HCT116 (cell line): ENCODE measurements at regions not wholly inside any gene's neighbourhood (a gene's known extent, or its start where the extent isn't known, plus 50 kb on each side); places are given as distances from the start of the nearest gene placed in this dataset.

Experiments
- ATAC-seq: fragments of 200-7000 bp; cut with Tn5 transposase; 2 replicates; pipeline ENCODE4 v1.9.1; 2020; ENCODE audit warnings: mild to moderate bottlenecking, moderate library complexity
- BruUV-seq: library from RNA; stranded (reverse); fragments of 400-500 nt; replicated peaks from 2 replicates; lab custom pipeline; 2021; lab: Mats Ljungman, UMichigan
- CTCF ChIA-PET: fragments of 300-600 bp; sonication (Branson Sonifier 250); formaldehyde crosslinking; loops from one replicate; lab custom pipeline; 2021; ENCODE audit warnings: antibody characterized with exemption; lab: Charles Lee
- POLR2A ChIA-PET: fragments of 300-600, 350-600 bp; sonication (Branson Sonifier 250); formaldehyde crosslinking; loops from one replicate; lab custom pipeline; 2021; ENCODE audit warnings: antibody characterized with exemption; lab: Charles Lee
- RAD21 ChIA-PET, 2 experiments: fragments of 300-600 bp; sonication (Branson Sonifier 250); formaldehyde crosslinking; loops; one replicate each; lab custom pipeline; 2023; ENCODE audit warnings: low total read pairs in 2 of 2; ENCODE audit not compliant: uncharacterized antibody in 2 of 2, unreplicated experiment in 2 of 2, low non-redundant PET in 1 of 2; lab: Charles Lee
- DNase-seq: peaks from one replicate; pipeline ENCODE4 v3.0.0-alpha.2; 2010; ENCODE audit warnings: low read depth, low spot score
- H2AFZ ChIP-seq: fragments of 200-600 bp; shearing (Covaris generic), sonication (generic); 2 replicates; pipeline ENCODE4 v1.6.1; 2017; ENCODE audit warnings: low read depth, mixed run types, mixed read lengths, antibody characterized with exemption, low read length; ENCODE audit not compliant: poor library complexity, severe bottlenecking
- H3K27ac ChIP-seq: 2 replicates; pipeline ENCODE4 v1.5.1; 2012; ENCODE audit warnings: low read depth, low read length
- H3K27me3 ChIP-seq: fragments of 200-600 bp; sonication (generic); 2 replicates; pipeline ENCODE4 v1.6.1; 2016; ENCODE audit warnings: mixed run types, low read length, mixed read lengths; ENCODE audit not compliant: insufficient read depth
- H3K36me3 ChIP-seq, 2 experiments: fragments of 200-500 bp in 1 of 2; fragments of 200-600 bp in 1 of 2; sonication (Bioruptor generic) in 1 of 2; sonication (generic) in 1 of 2; 2 replicates each; pipeline versions ENCODE4 v1.5.1 to v1.6.1; 2014 to 2016; ENCODE audit warnings: low read length in 2 of 2, inconsistent platforms in 1 of 2, mixed read lengths in 1 of 2, mixed run types in 1 of 2; ENCODE audit not compliant: insufficient read depth in 2 of 2, control insufficient read depth in 1 of 2
- H3K4me1 ChIP-seq, 2 experiments: fragments of 200-600 bp in 1 of 2; sonication (generic) in 1 of 2; 2 replicates each; pipeline versions ENCODE4 v1.5.1 to v1.6.1; 2012 to 2017; ENCODE audit warnings: low read length in 2 of 2, inconsistent platforms in 1 of 2, mild to moderate bottlenecking in 1 of 2, mixed read lengths in 1 of 2, mixed run types in 1 of 2, moderate library complexity in 1 of 2; ENCODE audit not compliant: insufficient read depth in 2 of 2, control insufficient read depth in 1 of 2
- H3K4me2 ChIP-seq: fragments of 200-600 bp; sonication (generic); 2 replicates; pipeline ENCODE4 v1.6.1; 2017; ENCODE audit warnings: mixed run types, low read length, mixed read lengths
- H3K4me3 ChIP-seq, 2 experiments: fragments of 200-600 bp in 1 of 2; sonication (generic) in 1 of 2; replicated peaks in 1 of 2; 2 replicates each; pipeline ENCODE4 v1.5.1; 2011 to 2016; ENCODE audit warnings: low read length in 2 of 2, control low read depth in 1 of 2, low read depth in 1 of 2, mild to moderate bottlenecking in 1 of 2, mixed read lengths in 1 of 2, mixed run types in 1 of 2
- H3K79me2 ChIP-seq: fragments of 200-600 bp; sonication (generic); 2 replicates; pipeline ENCODE4 v1.6.1; 2017; ENCODE audit warnings: mild to moderate bottlenecking, mixed run types, low read length, moderate library complexity, mixed read lengths; ENCODE audit not compliant: insufficient read depth
- H3K9ac ChIP-seq: fragments of 200-600 bp; sonication (generic); 2 replicates; pipeline ENCODE4 v1.6.1; 2016; ENCODE audit warnings: low read length, mixed read lengths
- H3K9me2 ChIP-seq: fragments of 200-600 bp; sonication (generic), shearing (Covaris generic); 2 replicates; pipeline ENCODE4 v1.6.1; 2017; ENCODE audit warnings: mixed run types, mild to moderate bottlenecking, moderate library complexity; ENCODE audit not compliant: insufficient read depth
- H3K9me3 ChIP-seq, 2 experiments: fragments of 200-500 bp in 1 of 2; fragments of 200-600 bp in 1 of 2; sonication (Bioruptor generic) in 1 of 2; sonication (generic) in 1 of 2; 2 replicates each; pipeline ENCODE4 v1.6.1; 2014 to 2017; ENCODE audit warnings: low read length in 2 of 2, mixed read lengths in 2 of 2, inconsistent platforms in 1 of 2, low read depth in 1 of 2, mild to moderate bottlenecking in 1 of 2, mixed run types in 1 of 2, moderate library complexity in 1 of 2; ENCODE audit not compliant: control insufficient read depth in 1 of 2, insufficient read depth in 1 of 2
- H4K20me1 ChIP-seq: fragments of 200-600 bp; sonication (generic), shearing (Covaris generic); 2 replicates; pipeline ENCODE4 v1.6.1; 2017; ENCODE audit warnings: mixed run types, mild to moderate bottlenecking, moderate library complexity; ENCODE audit not compliant: insufficient read depth
- CEBPB ChIP-seq: IDR thresholded peaks from 2 replicates; pipeline ENCODE4 v1.6.1; 2012; ENCODE audit warnings: low read depth
- EGR1 ChIP-seq: IDR thresholded peaks from 2 replicates; pipeline ENCODE4 v1.6.1; 2012; ENCODE audit warnings: low read depth
- ELF1 ChIP-seq: IDR thresholded peaks from 2 replicates; pipeline ENCODE4 v1.6.1; 2012; ENCODE audit warnings: low read depth, borderline replicate concordance
- FOSL1 ChIP-seq: IDR thresholded peaks from 2 replicates; pipeline ENCODE4 v1.6.1; 2012; ENCODE audit warnings: low read depth
- POLR2A ChIP-seq: IDR thresholded peaks from 2 replicates; pipeline ENCODE4 v1.7.0; 2011; ENCODE audit warnings: borderline replicate concordance; ENCODE audit not compliant: insufficient read depth, insufficient read length; ENCODE audit errors: extremely low read depth
- REST ChIP-seq: IDR thresholded peaks from 2 replicates; pipeline ENCODE4 v1.6.1; 2012; ENCODE audit warnings: low read depth
- SIN3A ChIP-seq: IDR thresholded peaks from 2 replicates; pipeline ENCODE4 v1.6.1; 2012; ENCODE audit warnings: low read depth
- SP1 ChIP-seq: IDR thresholded peaks from 2 replicates; pipeline ENCODE4 v1.6.1; 2012; ENCODE audit warnings: low read depth
- SRF ChIP-seq: IDR thresholded peaks from 2 replicates; pipeline ENCODE4 v1.6.1; 2012; ENCODE audit warnings: low read depth
- TCF7L2 ChIP-seq: IDR thresholded peaks from 2 replicates; pipeline ENCODE4 v1.7.0; 2011; ENCODE audit warnings: borderline replicate concordance, inconsistent platforms; ENCODE audit not compliant: insufficient read depth, insufficient read length; ENCODE audit errors: extremely low read depth
- ZFX ChIP-seq: fragments of 450-650 bp; IDR thresholded peaks from 2 replicates; pipeline ENCODE4 v1.6.1; 2017
- intact Hi-C: fragments of 100-400 bp; cut with micrococcal nuclease; formaldehyde crosslinking; loops from 2 replicates; pipeline ENCODE4 v1.10.0; 2022

- TF ChIP-seq CEBPB (no peak), FOSL1 (no peak), POLR2A (no peak), TCF7L2 (no peak), REST (no peak), SP1 (no peak), EGR1 (no peak)
Measured at GRCh38 chr6:141290941-141291721, 841.6 kb upstream of the GJE1 start (continued).

GRCh38 chr6:141288947-141289346 is 843.8 kb upstream of the GJE1 start:
- H3K9me3 ChIP-seq, result no peaks in the 10 kb centered on the region; a peak in 1 of 4 replicates
- H3K4me2 ChIP-seq, result no peak overlapping the region
- ChIA-PET CTCF (no interaction called here), RAD21 (no interaction called here), POLR2A (no interaction called here)
- no peak for DNase-seq
- no peaks in the 10 kb centered on the region for H4K20me1 ChIP-seq
- H3K9ac ChIP-seq, result no peak overlapping the region
- no peak for ATAC-seq
- H3K27me3 ChIP-seq, result no peaks in the 10 kb centered on the region
- no peak overlapping the region for H2AFZ ChIP-seq
- H3K9me2 ChIP-seq, result no peaks in the 10 kb centered on the region
- H3K36me3 ChIP-seq, result no peaks in the 10 kb centered on the region
- H3K79me2 ChIP-seq, result no peaks in the 10 kb centered on the region
- BruUV-seq, result no TSS peak
- no peaks in the 10 kb centered on the region for H3K4me1 ChIP-seq
- intact Hi-C loops, result no loop called here
- TF ChIP-seq ZFX, result no peak
- no peak for TF ChIP-seq SRF
- TF ChIP-seq CEBPB, result no peak
- no peak for TF ChIP-seq SIN3A
- TF ChIP-seq ELF1, result no peak
- TF ChIP-seq EGR1, result no peak
- no peak overlapping the region for H3K4me3 ChIP-seq
- H3K27ac ChIP-seq, result no peak overlapping the region
